K562 (cell line): ENCODE measurements at regions not wholly inside any gene's neighbourhood (a gene's known extent, or its start where the extent isn't known, plus 50 kb on each side); places are given as distances from the start of the nearest gene placed in this dataset.

Experiments
- ATAC-seq: fragments of 200-7000 bp; cut with Tn5 transposase; 3 replicates; pipeline ENCODE4 v1.9.1; 2020; ENCODE audit warnings: moderate library complexity
- BruUV-seq: library from RNA; stranded (reverse); fragments of 400-500 nt; replicated peaks from 2 replicates; lab custom pipeline; 2021; lab: Mats Ljungman, UMichigan
- CTCF ChIA-PET: fragments of 300-600 bp; formaldehyde crosslinking; extraction: SDS; loops from one replicate; lab custom pipeline; 2021; ENCODE audit warnings: low intra/inter-chr PET ratio; lab: Yijun Ruan, JAX
- POLR2A ChIA-PET: fragments of 300-600, 350-650 bp; sonication (Branson Sonifier 250); formaldehyde crosslinking; extraction: SDS; loops from one replicate; lab custom pipeline; 2021; ENCODE audit warnings: antibody characterized with exemption, inconsistent platforms; lab: Yijun Ruan, JAX
- DNase-seq, 4 experiments: peaks; one replicate each; pipeline versions ENCODE4 v3.0.0 to v3.0.0-alpha.2; 2011 to 2018; ENCODE audit warnings: low spot score in 3 of 4, mixed read lengths in 3 of 4; ENCODE audit errors: extremely low read depth in 1 of 4
- FAIRE-seq: peaks from 2 replicates; lab custom pipeline; 2011; peaks lifted over from hg19 to GRCh38; lab: Jason Lieb, UNC
- H2AFZ ChIP-seq: 2 replicates; pipeline ENCODE4 v1.6.0; 2011; ENCODE audit warnings: low read depth, low read length, control low read depth, inconsistent platforms
- H3K27ac ChIP-seq: fragments of 200-600 bp; 3 replicates; pipeline ENCODE4 v1.8.0; 2011; ENCODE audit warnings: low read depth, mild to moderate bottlenecking, control low read depth, inconsistent platforms, low read length, moderate library complexity, mixed read lengths; ENCODE audit errors: extremely low read depth
- H3K27me3 ChIP-seq, 2 experiments: fragments of 300-600 bp in 1 of 2; 2 replicates in 1 of 2; 3 replicates in 1 of 2; pipeline versions ENCODE4 v1.6.0 to v1.8.0; 2011; ENCODE audit warnings: inconsistent platforms in 2 of 2, low read length in 2 of 2, mild to moderate bottlenecking in 1 of 2, mixed read lengths in 1 of 2, moderate library complexity in 1 of 2; ENCODE audit not compliant: control insufficient read depth in 2 of 2, insufficient read depth in 2 of 2
- H3K36me3 ChIP-seq: fragments of 300-600 bp; 3 replicates; pipeline ENCODE4 v1.8.0; 2011; ENCODE audit warnings: mild to moderate bottlenecking, low read length, inconsistent platforms; ENCODE audit not compliant: control insufficient read depth, insufficient read depth
- H3K4me1 ChIP-seq, 2 experiments: fragments of 200-600 bp in 1 of 2; replicated peaks in 1 of 2; 2 replicates in 1 of 2; 3 replicates in 1 of 2; pipeline versions ENCODE4 v1.5.1 to v1.8.0; 2011; ENCODE audit warnings: inconsistent platforms in 2 of 2, low read length in 2 of 2, mild to moderate bottlenecking in 1 of 2, mixed read lengths in 1 of 2, moderate library complexity in 1 of 2; ENCODE audit not compliant: control insufficient read depth in 2 of 2, insufficient read depth in 2 of 2
- H3K4me2 ChIP-seq: 2 replicates; pipeline ENCODE4 v1.6.1; 2011; ENCODE audit warnings: low read length, control low read depth, inconsistent platforms, mixed read lengths; ENCODE audit not compliant: insufficient read depth
- H3K4me3 ChIP-seq: fragments of 200-600 bp; sonication (generic), shearing (Covaris generic); 2 replicates; pipeline ENCODE4 v1.5.1; 2016; ENCODE audit warnings: control low read depth, inconsistent platforms
- H3K79me2 ChIP-seq: fragments of 200-600 bp; 3 replicates; pipeline ENCODE4 v1.8.0; 2011; ENCODE audit warnings: low read length, inconsistent platforms; ENCODE audit not compliant: control insufficient read depth, insufficient read depth
- H3K9ac ChIP-seq, 2 experiments: 2 replicates each; pipeline versions ENCODE4 v1.6.0 to v1.6.1; 2011; ENCODE audit warnings: low read depth in 2 of 2, low read length in 2 of 2, control low read depth in 1 of 2, inconsistent platforms in 1 of 2, mild to moderate bottlenecking in 1 of 2, mixed read lengths in 1 of 2; ENCODE audit not compliant: insufficient read depth in 1 of 2
- H3K9me1 ChIP-seq: one replicate; pipeline ENCODE4 v1.6.0; 2011; ENCODE audit warnings: inconsistent platforms, mild to moderate bottlenecking, low read length, moderate library complexity; ENCODE audit not compliant: control insufficient read depth, insufficient read depth
- H3K9me3 ChIP-seq: replicated peaks from 2 replicates; pipeline ENCODE4 v1.5.1; 2011; ENCODE audit warnings: low read depth, low read length, inconsistent platforms; ENCODE audit not compliant: control insufficient read depth, insufficient read depth
- H4K20me1 ChIP-seq: replicated peaks from 2 replicates; pipeline ENCODE4 v1.6.1; 2011; ENCODE audit warnings: low read length, inconsistent platforms, mixed read lengths; ENCODE audit not compliant: control insufficient read depth, insufficient read depth
- BACH1 ChIP-seq: fragments of 200-800 bp; sonication (Bioruptor generic); IDR thresholded peaks from 2 replicates; pipeline ENCODE4 v1.6.1; 2016; ENCODE audit warnings: missing genetic modification characterization, missing compliant biosample characterization
- CBX3 ChIP-seq, 2 experiments: IDR thresholded peaks; 1 replicate in 1 of 2; 2 replicates in 1 of 2; pipeline ENCODE4 v1.6.1; 2012; ENCODE audit warnings: inconsistent platforms in 2 of 2, low read length in 2 of 2, borderline replicate concordance in 1 of 2, control low read depth in 1 of 2
- CHD4 ChIP-seq: fragments of 200-600 bp; sonication (generic); IDR thresholded peaks from 3 replicates; pipeline ENCODE4 v1.6.1; 2012; ENCODE audit warnings: low read depth, mild to moderate bottlenecking, mixed read lengths, low read length, inconsistent platforms; ENCODE audit not compliant: insufficient read depth, insufficient replicate concordance, poor library complexity, severe bottlenecking
- CREM ChIP-seq: IDR thresholded peaks from 2 replicates; pipeline ENCODE4 v1.6.1; 2014; ENCODE audit warnings: antibody characterized with exemption, low read depth
- DNMT1 ChIP-seq: fragments of 450-650 bp; IDR thresholded peaks from 2 replicates; pipeline ENCODE4 v1.6.1; 2016; ENCODE audit warnings: antibody characterized with exemption, mild to moderate bottlenecking
- FOXJ2 ChIP-seq: fragments of 200-800 bp; sonication (Bioruptor generic); IDR thresholded peaks from 2 replicates; pipeline ENCODE4 v1.6.1; 2016; ENCODE audit warnings: missing genetic modification characterization, missing compliant biosample characterization
- ID3 ChIP-seq, 2 experiments: fragments of 250-450 bp in 1 of 2; fragments of 450-650 bp in 1 of 2; sonication (Bioruptor Pico) in 1 of 2; IDR thresholded peaks; 2 replicates each; pipeline versions ENCODE4 v1.6.1 to v1.8.0; 2016 to 2021; ENCODE audit warnings: mild to moderate bottlenecking in 2 of 2, moderate library complexity in 2 of 2, missing compliant biosample characterization in 1 of 2, missing genetic modification characterization in 1 of 2
- PHF20 ChIP-seq: fragments of 450-650 bp; IDR thresholded peaks from 2 replicates; pipeline ENCODE4 v1.6.1; 2018; ENCODE audit not compliant: partially characterized antibody
- PPARD ChIP-seq: fragments of 250-450 bp; sonication (Bioruptor Pico); IDR thresholded peaks from 2 replicates; pipeline ENCODE4 v1.8.0; 2022; ENCODE audit warnings: inconsistent platforms, mild to moderate bottlenecking, moderate library complexity
- SAP30 ChIP-seq: fragments of 200-600 bp; sonication (generic); IDR thresholded peaks from 2 replicates; pipeline ENCODE4 v1.6.1; 2012; ENCODE audit warnings: borderline replicate concordance, low read depth, mild to moderate bottlenecking, moderate library complexity, low read length, control low read depth, inconsistent platforms; ENCODE audit not compliant: insufficient read depth, poor library complexity, severe bottlenecking
- SIX5 ChIP-seq, 2 experiments: IDR thresholded peaks; 2 replicates each; pipeline ENCODE4 v1.6.1; 2011; ENCODE audit warnings: low read length in 2 of 2, borderline replicate concordance in 1 of 2, low read depth in 1 of 2, mild to moderate bottlenecking in 1 of 2, moderate library complexity in 1 of 2; ENCODE audit not compliant: insufficient read depth in 1 of 2
- TCF7 ChIP-seq: sonication (generic); IDR thresholded peaks from 2 replicates; pipeline ENCODE4 v1.6.1; 2016; ENCODE audit warnings: antibody characterized with exemption, borderline replicate concordance
- TSC22D4 ChIP-seq: fragments of 450-650 bp; IDR thresholded peaks from 2 replicates; pipeline ENCODE4 v1.6.1; 2016; ENCODE audit warnings: missing genetic modification characterization, missing biosample characterization, control low read depth
- TSHZ1 ChIP-seq: fragments of 250-450 bp; sonication (Bioruptor Pico); IDR thresholded peaks from 2 replicates; pipeline ENCODE4 v1.4.0; 2020; ENCODE audit warnings: mild to moderate bottlenecking, moderate library complexity
- ZNF354B ChIP-seq: fragments of 250-450 bp; sonication (Bioruptor Pico); IDR thresholded peaks from 2 replicates; pipeline ENCODE4 v1.4.0; 2020
- ZNF408 ChIP-seq: fragments of 250-450 bp; sonication (Bioruptor Pico); IDR thresholded peaks from 2 replicates; pipeline ENCODE4 v1.4.0; 2020; ENCODE audit warnings: low read depth, mild to moderate bottlenecking, moderate library complexity
- ZNF57 ChIP-seq: fragments of 450-650 bp; formaldehyde crosslinking; IDR thresholded peaks from 2 replicates; pipeline ENCODE4 v1.4.0; 2020; ENCODE audit warnings: mild to moderate bottlenecking, moderate library complexity
- ZNF76 ChIP-seq: fragments of 250-450 bp; sonication (Bioruptor Pico); IDR thresholded peaks from 2 replicates; pipeline ENCODE4 v1.4.0; 2020; ENCODE audit warnings: mild to moderate bottlenecking, moderate library complexity, borderline replicate concordance
- WGBS: fragments of 100-300 bp; shearing (Covaris generic); methylation state at CpG from one replicate; pipeline ENCODE4 v1.1.6; 2016; ENCODE audit warnings: low coverage, mixed read lengths; ENCODE audit not compliant: insufficient coverage; ENCODE audit errors: missing lambda C conversion rate; 5-methylcytosine and 5-hydroxymethylcytosine counted together
- in situ Hi-C: fragments of 300-500 bp; cut with MboI; formaldehyde crosslinking; loops from 4 replicates; pipeline ENCODE4 v1.15.0; 2018; ENCODE audit warnings: inconsistent platforms, mixed read lengths
- intact Hi-C: fragments of 100-400 bp; cut with micrococcal nuclease; formaldehyde crosslinking; loops from 2 replicates; pipeline ENCODE4 v1.14.2; 2022

- ChIA-PET CTCF (no interaction called here), POLR2A (no interaction called here)
- WGBS: 49% methylated on average over 10 of the region's 10 CpGs
- Histone ChIP-seq H2AFZ (no peak overlapping the region), H3K4me3 (no peak overlapping the region), H3K9ac (no peak overlapping the region), H3K79me2 (no peaks in the 10 kb centered on the region), H4K20me1 (no peaks in the 10 kb centered on the region), H3K27me3 (no peaks in the 10 kb centered on the region; a peak in 1 of 5 replicates), H3K4me1 (no peaks in the 10 kb centered on the region; a peak in 1 of 5 replicates), H3K9me3 (no peaks in the 10 kb centered on the region), H3K27ac (no peak overlapping the region), H3K9me1 (no peaks in the 10 kb centered on the region), H3K36me3 (no peaks in the 10 kb centered on the region), H3K4me2 (no peak overlapping the region)
- ATAC-seq: peak; percentile 37; the same call in 1 of the 3 replicates
- DNase-seq: peak in 2 of 4 experiments; percentile 12 to 18
- no peak for FAIRE-seq
- in situ Hi-C loops: no loop called here
- intact Hi-C loops: no loop called here
- no TSS peak for BruUV-seq
- TF ChIP-seq FOXJ2: no peak
- TF ChIP-seq SIX5 (IDR thresholded peaks at IDR 0.05; ENCODE audit: borderline replicate concordance in 1 of 2, insufficient read depth in 1 of 2, low read depth in 1 of 2, low read length in 2 of 2): no peak
- TF ChIP-seq CREM: no peak
- TF ChIP-seq ID3 (CRISPR knock-in tag; IDR thresholded peaks at IDR 0.05): no peak
- TF ChIP-seq ID3 (tag; IDR thresholded peaks at IDR 0.05): peak; percentile 82
- TF ChIP-seq PPARD (CRISPR knock-in tag): no peak
- no peak for TF ChIP-seq CBX3 (IDR thresholded peaks at IDR 0.05; ENCODE audit: borderline replicate concordance in 1 of 2, low read length in 2 of 2)
- no peak for TF ChIP-seq BACH1
- TF ChIP-seq TCF7: no peak
- TF ChIP-seq DNMT1: no peak
- TF ChIP-seq PHF20: no peak
- no peak for TF ChIP-seq TSHZ1 (CRISPR knock-in tag)
- no peak for TF ChIP-seq SAP30
- no peak for TF ChIP-seq TSC22D4 (tag)
- peak; percentile 35 for TF ChIP-seq CHD4
- no peak for TF ChIP-seq ZNF408 (CRISPR knock-in tag)
- TF ChIP-seq ZNF354B (CRISPR knock-in tag): no peak
- TF ChIP-seq ZNF57 (CRISPR knock-in tag): no peak
- no peak for TF ChIP-seq ZNF76 (CRISPR knock-in tag)
These were observed 96.5 kb upstream of the ZNF608 start for GRCh38 chr5:124842725-124843595.
